H9 (cell line): ENCODE measurements at regions not wholly inside any gene's neighbourhood (a gene's known extent, or its start where the extent isn't known, plus 50 kb on each side); places are given as distances from the start of the nearest gene placed in this dataset.

Source experiments
- DNase-seq: peaks from one replicate; pipeline ENCODE4 v3.0.0-alpha.2; 2017
- H2AFZ ChIP-seq: one replicate; pipeline ENCODE4 v1.6.1; 2013; ENCODE audit warnings: mild to moderate bottlenecking, low read length, control low read depth, moderate library complexity
- H2AK5ac ChIP-seq: 2 replicates; pipeline ENCODE4 v1.6.1; 2013; ENCODE audit warnings: low read length, control low read depth, mixed read lengths; ENCODE audit not compliant: insufficient read length
- H2BK120ac ChIP-seq: one replicate; pipeline ENCODE4 v1.6.1; 2013; ENCODE audit warnings: low read depth, mild to moderate bottlenecking, low read length, control low read depth, inconsistent platforms; ENCODE audit not compliant: poor library complexity, severe bottlenecking
- H2BK12ac ChIP-seq: 2 replicates; pipeline ENCODE4 v1.6.1; 2013; ENCODE audit warnings: low read length, control low read depth, mixed read lengths, low read depth; ENCODE audit not compliant: insufficient read length
- H2BK15ac ChIP-seq: 2 replicates; pipeline ENCODE4 v1.6.1; 2013; ENCODE audit warnings: low read depth, low read length, control low read depth
- H2BK20ac ChIP-seq: one replicate; pipeline ENCODE4 v1.6.1; 2013; ENCODE audit warnings: low read depth, mild to moderate bottlenecking, low read length, control low read depth, inconsistent platforms; ENCODE audit not compliant: poor library complexity, severe bottlenecking
- H2BK5ac ChIP-seq: 2 replicates; pipeline ENCODE4 v1.6.1; 2013; ENCODE audit warnings: low read length, control low read depth, mixed read lengths; ENCODE audit not compliant: insufficient read length
- H3K14ac ChIP-seq: 2 replicates; pipeline ENCODE4 v1.6.1; 2013; ENCODE audit warnings: low read length, control low read depth; ENCODE audit not compliant: insufficient read depth
- H3K18ac ChIP-seq: 2 replicates; pipeline ENCODE4 v1.6.1; 2013; ENCODE audit warnings: low read depth, mild to moderate bottlenecking, mixed read lengths, low read length, control low read depth; ENCODE audit not compliant: insufficient read length
- H3K23ac ChIP-seq: 2 replicates; pipeline ENCODE4 v1.6.1; 2013; ENCODE audit warnings: low read length, control low read depth, mixed read lengths, low read depth; ENCODE audit not compliant: insufficient read length
- H3K23me2 ChIP-seq: 2 replicates; pipeline ENCODE4 v1.6.1; 2013; ENCODE audit warnings: low read depth, mild to moderate bottlenecking, mixed read lengths, low read length, control low read depth; ENCODE audit not compliant: insufficient read length, poor library complexity, severe bottlenecking
- H3K27ac ChIP-seq: 2 replicates; pipeline ENCODE4 v1.5.1; 2013; ENCODE audit warnings: low read length, control low read depth, mixed read lengths, low read depth; ENCODE audit not compliant: insufficient read length
- H3K27me3 ChIP-seq: 2 replicates; pipeline ENCODE4 v1.6.1; 2013; ENCODE audit warnings: low read length, control low read depth, inconsistent platforms; ENCODE audit not compliant: insufficient read depth
- H3K4ac ChIP-seq: 2 replicates; pipeline ENCODE4 v1.6.1; 2013; ENCODE audit warnings: low read depth, mild to moderate bottlenecking, control low read depth, inconsistent platforms, low read length, moderate library complexity
- H3K4me1 ChIP-seq: 2 replicates; pipeline ENCODE4 v1.6.1; 2013; ENCODE audit warnings: low read length, control low read depth, inconsistent platforms; ENCODE audit not compliant: insufficient read depth
- H3K4me2 ChIP-seq: 2 replicates; pipeline ENCODE4 v1.6.1; 2013; ENCODE audit warnings: low read length, control low read depth, mixed read lengths; ENCODE audit not compliant: insufficient read length, insufficient read depth
- H3K56ac ChIP-seq: 2 replicates; pipeline ENCODE4 v1.6.1; 2013; ENCODE audit warnings: low read depth, mild to moderate bottlenecking, mixed read lengths, low read length, control low read depth; ENCODE audit not compliant: insufficient read length
- H3K79me1 ChIP-seq: 2 replicates; pipeline ENCODE4 v1.6.1; 2013; ENCODE audit warnings: low read depth, mild to moderate bottlenecking, moderate library complexity, low read length, control low read depth, inconsistent platforms; ENCODE audit not compliant: insufficient read depth, poor library complexity, severe bottlenecking
- H3K79me2 ChIP-seq: 2 replicates; pipeline ENCODE4 v1.6.1; 2013; ENCODE audit warnings: low read length, control low read depth, inconsistent platforms; ENCODE audit not compliant: insufficient read depth
- H3K9ac ChIP-seq: 2 replicates; pipeline ENCODE4 v1.6.1; 2013; ENCODE audit warnings: low read length, control low read depth, mixed read lengths; ENCODE audit not compliant: insufficient read length; ENCODE audit errors: extremely low read depth
- H3K9me3 ChIP-seq: one replicate; pipeline ENCODE4 v1.6.1; 2013; ENCODE audit warnings: low read depth, low read length, inconsistent platforms; ENCODE audit not compliant: control insufficient read depth
- H3T11ph ChIP-seq: one replicate; pipeline ENCODE4 v1.6.1; 2013; ENCODE audit warnings: mild to moderate bottlenecking, low read length, control low read depth, inconsistent platforms
- H4K20me1 ChIP-seq: one replicate; pipeline ENCODE4 v1.6.1; 2013; ENCODE audit not compliant: control insufficient read depth, insufficient read length, insufficient read depth
- H4K5ac ChIP-seq: 2 replicates; pipeline ENCODE4 v1.6.1; 2013; ENCODE audit warnings: low read depth, mild to moderate bottlenecking, mixed read lengths, low read length, control low read depth; ENCODE audit not compliant: insufficient read length
- H4K8ac ChIP-seq: replicated peaks from 2 replicates; pipeline ENCODE4 v1.6.1; 2013; ENCODE audit warnings: low read length, control low read depth, mixed read lengths, low read depth; ENCODE audit not compliant: insufficient read length
- H4K91ac ChIP-seq: 2 replicates; pipeline ENCODE4 v1.6.1; 2013; ENCODE audit warnings: low read depth, mild to moderate bottlenecking, moderate library complexity, mixed read lengths, low read length, control low read depth; ENCODE audit not compliant: insufficient read length
- H3K27ac Mint-ChIP-seq, 3 experiments: 2 replicates in 2 of 3; 3 replicates in 1 of 3; pipeline ENCODE4 v1.8.0; 2020 to 2021; ENCODE audit warnings: mixed read lengths in 3 of 3, mild to moderate bottlenecking in 1 of 3, moderate library complexity in 1 of 3
- H3K27me3 Mint-ChIP-seq: 2 replicates; pipeline ENCODE4 v1.8.0; 2021; ENCODE audit warnings: low read depth, mild to moderate bottlenecking, moderate library complexity, mixed read lengths
- H3K36me3 Mint-ChIP-seq, 3 experiments: 2 replicates in 2 of 3; 3 replicates in 1 of 3; pipeline ENCODE4 v1.8.0; 2020 to 2021; ENCODE audit warnings: low read depth in 3 of 3, mixed read lengths in 3 of 3; ENCODE audit not compliant: insufficient read depth in 1 of 3
- H3K4me1 Mint-ChIP-seq, 2 experiments: 2 replicates each; pipeline ENCODE4 v1.8.0; 2020; ENCODE audit warnings: mixed read lengths in 2 of 2
- H3K4me3 Mint-ChIP-seq, 2 experiments: 2 replicates in 1 of 2; 3 replicates in 1 of 2; pipeline ENCODE4 v1.8.0; 2020 to 2021; ENCODE audit warnings: mild to moderate bottlenecking in 2 of 2, mixed read lengths in 2 of 2, moderate library complexity in 1 of 2
- H3K9me3 Mint-ChIP-seq, 2 experiments: 2 replicates in 1 of 2; 3 replicates in 1 of 2; pipeline ENCODE4 v1.8.0; 2020; ENCODE audit warnings: mild to moderate bottlenecking in 2 of 2, mixed read lengths in 2 of 2, moderate library complexity in 1 of 2
- CTCF ChIP-seq: fragments of 200-600 bp; sonication (generic); conservative IDR thresholded peaks from 3 replicates; pipeline ENCODE4 v1.8.0; 2021; ENCODE audit warnings: antibody characterized with exemption, mild to moderate bottlenecking
- whole genome bisulfite sequencing: extraction: QIAGEN DNeasy Blood & Tissue Kit; methylation state at CpG from one replicate; pipeline ENCODE4 v1.1.7; 2013; ENCODE audit warnings: missing lambda C conversion rate, low lambda C conversion rate, mixed read lengths; ENCODE audit not compliant: insufficient read length; ENCODE audit errors: extremely low coverage; 5-methylcytosine and 5-hydroxymethylcytosine counted together

DNA sequence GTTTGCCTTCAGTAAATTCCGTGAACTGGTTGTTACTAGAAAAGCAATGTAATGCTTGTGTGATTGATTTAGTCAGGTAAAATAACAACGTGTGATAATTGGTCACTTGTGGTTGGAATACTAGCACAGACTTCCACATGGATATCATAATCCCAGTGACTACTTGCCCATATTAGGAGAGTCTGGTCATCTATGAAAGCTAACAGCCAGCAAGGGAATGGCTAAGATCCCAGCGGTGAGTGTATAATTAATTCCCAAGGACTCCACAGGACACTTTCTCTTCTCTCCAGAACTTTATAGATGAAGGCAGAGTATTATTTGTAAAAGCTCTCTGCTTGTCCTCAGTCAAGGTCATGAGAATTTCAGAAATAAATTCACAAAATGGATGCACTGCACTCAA is 662.6 kb upstream of the TEX47 start:
- no peak overlapping the region for H2BK5ac ChIP-seq
- no peaks in the 10 kb centered on the region for H3K4me1 Mint-ChIP-seq

More for the DNA sequence above, 662.6 kb upstream of the TEX47 start:
- Histone ChIP-seq H2BK120ac (no peak overlapping the region), H3K27ac (no peak overlapping the region), H4K5ac (no peak overlapping the region), H3K9me3 (no peaks in the 10 kb centered on the region), H3K18ac (no peak overlapping the region), H3K14ac (no peak overlapping the region), H2BK12ac (no peak overlapping the region), H3K79me1 (no peaks in the 10 kb centered on the region), H4K20me1 (no peaks in the 10 kb centered on the region), H3T11ph (no peak overlapping the region), H2BK20ac (no peak overlapping the region), H3K4me2 (no peak overlapping the region), H4K91ac (no peak overlapping the region), H3K4me1 (no peaks in the 10 kb centered on the region), H3K56ac (no peak overlapping the region), H3K27me3 (no peaks in the 10 kb centered on the region), H2BK15ac (no peak overlapping the region), H3K23me2 (no peaks in the 10 kb centered on the region), H3K23ac (no peak overlapping the region), H2AK5ac (no peak overlapping the region), H2AFZ (no peak overlapping the region), H3K9ac (no peak overlapping the region), H3K79me2 (no peaks in the 10 kb centered on the region), H3K4ac (no peak overlapping the region), H4K8ac (no peak overlapping the region)
- Mint-ChIP-seq H3K4me3 (no peak overlapping the region), H3K9me3 (peaks cover 0 to 6% of the 10 kb centered on the region in 2 experiments; a peak in 1 of 5 replicates), H3K27me3 (no peaks in the 10 kb centered on the region), H3K27ac (no peak overlapping the region), H3K36me3 (no peaks in the 10 kb centered on the region)
- WGBS = no CpG with 5 or more reads among the region's 3 CpGs
- TF ChIP-seq CTCF = no peak
- DNase-seq = no peak
